ENCODE measurements at regions not wholly inside any gene's neighbourhood (a gene's known extent, or its start where the extent isn't known, plus 50 kb on each side); places are given as distances from the start of the nearest gene placed in this dataset.

- DNase-seq (ENCODE audit: low spot score): peak; percentile 86
These were observed 256.7 kb upstream of the TLE3 start for GRCh38 chr15:70354346-70354905.

GRCh38 chr15:70353606-70354345, 256.1 kb upstream of the TLE3 start:
- peak; percentile 30 for DNase-seq (ENCODE audit: low spot score)

- DNase-seq (ENCODE audit: low spot score): peak; percentile 39
These were observed 254.4 kb upstream of the TLE3 start for GRCh38 chr15:70351941-70352774.

- DNase-seq (ENCODE audit: low spot score): peak; percentile 69
These were observed 253.7 kb upstream of the TLE3 start for GRCh38 chr15:70351391-70351790.

- peak; percentile 87 for DNase-seq (ENCODE audit: low spot score)
These were observed 251.0 kb upstream of the TLE3 start for GRCh38 chr15:70348581-70349344.

- DNase-seq (ENCODE audit: low spot score): no peak
These were observed 250.5 kb upstream of the TLE3 start for GRCh38 chr15:70348226-70348543.

GRCh38 chr15:70347321-70348225, 249.9 kb upstream of the TLE3 start:
- DNase-seq (ENCODE audit: low spot score): no peak

GRCh38 chr15:70345251-70346019, 247.7 kb upstream of the TLE3 start:
- no peak for DNase-seq (ENCODE audit: low spot score)

GRCh38 chr15:70344666-70345065, 246.9 kb upstream of the TLE3 start:
- DNase-seq (ENCODE audit: low spot score): no peak

- no peak for DNase-seq (ENCODE audit: low spot score)
These were observed 246.4 kb upstream of the TLE3 start for GRCh38 chr15:70343961-70344621.

- DNase-seq (ENCODE audit: low spot score): no peak
These were observed 245.1 kb upstream of the TLE3 start for GRCh38 chr15:70342554-70343548.

GRCh38 chr15:70342141-70342540, 244.4 kb upstream of the TLE3 start:
- DNase-seq (ENCODE audit: low spot score): no peak

GRCh38 chr15:70341566-70341965, 243.8 kb upstream of the TLE3 start:
- no peak for DNase-seq (ENCODE audit: low spot score)

- peak; percentile 2 for DNase-seq (ENCODE audit: low spot score)
These were observed 242.8 kb upstream of the TLE3 start for GRCh38 chr15:70340494-70340870.

GRCh38 chr15:70339571-70340493, 242.1 kb upstream of the TLE3 start:
- peak; percentile 73 for DNase-seq (ENCODE audit: low spot score)

GRCh38 chr15:70337277-70338186, 239.8 kb upstream of the TLE3 start:
- DNase-seq (ENCODE audit: low spot score): peak; percentile 71
